CD8-positive, alpha-beta memory T cell (primary cell): ENCODE measurements at regions not wholly inside any gene's neighbourhood (a gene's known extent, or its start where the extent isn't known, plus 50 kb on each side); places are given as distances from the start of the nearest gene placed in this dataset.

Source experiments
- CTCF ChIA-PET: fragments of 350-600 bp; sonication (Branson Sonifier 250); formaldehyde crosslinking; loops from one replicate; lab custom pipeline; 2021; ENCODE audit warnings: antibody characterized with exemption; lab: Charles Lee
- POLR2A ChIA-PET: fragments of 350-600 bp; sonication (Branson Sonifier 250); formaldehyde crosslinking; loops from one replicate; lab custom pipeline; 2021; ENCODE audit warnings: antibody characterized with exemption; lab: Charles Lee
- DNase-seq, 5 donors: peaks; one replicate each; pipeline versions ENCODE4 v3.0.0 to v3.0.0-alpha.2; 2020 to 2022; ENCODE audit warnings: mixed read lengths in 1 of 5
- H3K27ac ChIP-seq: one replicate; pipeline ENCODE4 v1.7.0; 2013; ENCODE audit warnings: low read depth, mild to moderate bottlenecking, low read length, moderate library complexity
- H3K27me3 ChIP-seq: 2 replicates; pipeline ENCODE4 v1.7.0; 2013; ENCODE audit warnings: low read length, mild to moderate bottlenecking; ENCODE audit not compliant: insufficient read depth, poor library complexity, severe bottlenecking
- H3K36me3 ChIP-seq: 2 replicates; pipeline ENCODE4 v1.7.0; 2013; ENCODE audit warnings: mild to moderate bottlenecking, low read length, moderate library complexity; ENCODE audit not compliant: insufficient read depth
- H3K4me1 ChIP-seq: 2 replicates; pipeline ENCODE4 v1.7.0; 2013; ENCODE audit warnings: mild to moderate bottlenecking, low read length, moderate library complexity; ENCODE audit not compliant: insufficient read depth
- H3K4me3 ChIP-seq: 2 replicates; pipeline ENCODE4 v1.7.0; 2013; ENCODE audit warnings: mild to moderate bottlenecking, low read length
- H3K9me3 ChIP-seq: 2 replicates; pipeline ENCODE4 v1.7.0; 2013; ENCODE audit warnings: mild to moderate bottlenecking, low read length
- H3K27ac Mint-ChIP-seq, 8 donors: one replicate each; pipeline ENCODE4 v1.8.0; 2020 to 2021; ENCODE audit warnings: mixed read lengths in 8 of 8, mild to moderate bottlenecking in 6 of 8, inconsistent platforms in 3 of 8, moderate library complexity in 3 of 8
- H3K27me3 Mint-ChIP-seq, 2 donors: one replicate each; pipeline ENCODE4 v1.8.0; 2020 to 2021; ENCODE audit warnings: mixed read lengths in 2 of 2, mild to moderate bottlenecking in 1 of 2, moderate library complexity in 1 of 2
- H3K36me3 Mint-ChIP-seq, 3 donors: one replicate each; pipeline ENCODE4 v1.8.0; 2020 to 2021; ENCODE audit warnings: mixed read lengths in 3 of 3, inconsistent platforms in 1 of 3, mild to moderate bottlenecking in 1 of 3
- H3K4me1 Mint-ChIP-seq, 3 donors: one replicate each; pipeline ENCODE4 v1.8.0; 2020 to 2021; ENCODE audit warnings: mixed read lengths in 3 of 3, inconsistent platforms in 1 of 3, mild to moderate bottlenecking in 1 of 3
- H3K4me3 Mint-ChIP-seq, 7 donors: one replicate each; pipeline ENCODE4 v1.8.0; 2020 to 2021; ENCODE audit warnings: mixed read lengths in 7 of 7, mild to moderate bottlenecking in 6 of 7, moderate library complexity in 4 of 7, inconsistent platforms in 2 of 7
- H3K9me3 Mint-ChIP-seq, 5 donors: one replicate each; pipeline ENCODE4 v1.8.0; 2020 to 2022; ENCODE audit warnings: mixed read lengths in 5 of 5, mild to moderate bottlenecking in 3 of 5, moderate library complexity in 2 of 5, inconsistent platforms in 1 of 5

DNA sequence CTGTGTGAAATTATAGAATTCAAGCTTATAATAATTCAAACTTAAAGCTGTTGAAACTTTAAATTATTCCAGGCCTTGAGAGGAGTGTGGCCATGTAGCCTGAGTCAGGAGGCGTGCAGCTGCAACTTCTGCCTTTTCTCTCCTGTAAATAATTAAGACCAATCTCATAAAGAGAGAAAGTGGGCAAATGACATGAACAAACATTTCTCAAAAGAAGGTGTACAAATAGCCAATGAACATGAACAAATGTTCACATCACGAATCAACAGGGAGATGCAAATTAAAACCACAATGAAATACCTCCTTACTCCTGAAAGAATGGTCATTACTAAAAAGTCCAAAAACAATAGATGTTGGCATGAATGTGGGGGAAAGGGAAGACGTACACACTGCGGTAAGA lies 149.1 kb upstream of the MYCN start:
- H3K4me3 Mint-ChIP-seq, result no peak overlapping the region
- H3K27me3 Mint-ChIP-seq, result peaks cover 4% of the 10 kb centered on the region in 2 donors
- H3K27ac Mint-ChIP-seq, result no peak overlapping the region
- no peak overlapping the region for H3K27ac ChIP-seq
- H3K27me3 ChIP-seq, result no peaks in the 10 kb centered on the region
- H3K36me3 ChIP-seq, result no peaks in the 10 kb centered on the region
- ChIA-PET POLR2A (no interaction called here), CTCF (no interaction called here)
- no peaks in the 10 kb centered on the region for H3K4me1 Mint-ChIP-seq
- H3K36me3 Mint-ChIP-seq, result no peaks in the 10 kb centered on the region
- no peak overlapping the region for H3K4me3 ChIP-seq
- peaks cover 0 to 2% (median 0%) of the 10 kb centered on the region in 5 donors for H3K9me3 Mint-ChIP-seq
- H3K9me3 ChIP-seq, result no peaks in the 10 kb centered on the region
- DNase-seq, result no peak
- H3K4me1 ChIP-seq, result no peaks in the 10 kb centered on the region

DNA sequence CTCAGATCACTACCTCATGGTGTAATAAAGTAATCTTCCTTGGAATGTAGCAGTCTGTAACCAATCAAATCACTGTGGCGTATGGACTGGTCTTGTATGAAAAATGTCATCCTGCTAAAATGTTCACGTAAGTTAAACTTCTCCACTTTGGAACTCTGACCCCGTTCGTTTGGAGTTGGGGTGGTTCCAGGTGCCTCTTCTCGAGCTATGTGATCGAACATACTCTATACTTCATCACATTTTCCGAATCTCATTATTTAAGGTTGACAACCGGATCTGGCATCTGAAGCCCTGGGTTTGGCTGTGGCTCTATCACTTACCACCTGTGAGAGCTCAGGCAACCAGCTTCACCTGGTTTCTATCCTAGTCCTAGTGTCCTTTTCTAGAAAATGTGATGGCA lies 148.0 kb upstream of the MYCN start:
- no peaks in the 10 kb centered on the region for H3K36me3 ChIP-seq
- POLR2A ChIA-PET, result no interaction called here
- no peak overlapping the region for H3K4me3 Mint-ChIP-seq
- H3K27ac ChIP-seq, result no peak overlapping the region
- H3K27me3 Mint-ChIP-seq, result peaks cover 1 to 9% of the 10 kb centered on the region in 2 donors
- H3K4me1 Mint-ChIP-seq, result no peaks in the 10 kb centered on the region
- CTCF ChIA-PET, result no interaction called here
- no peak for DNase-seq
- H3K9me3 Mint-ChIP-seq, result peaks cover 0 to 2% (median 0%) of the 10 kb centered on the region in 5 donors
- H3K27me3 ChIP-seq, result no peaks in the 10 kb centered on the region
- no peaks in the 10 kb centered on the region for H3K4me1 ChIP-seq
- H3K4me3 ChIP-seq, result no peak overlapping the region
- H3K36me3 Mint-ChIP-seq, result no peaks in the 10 kb centered on the region
- H3K9me3 ChIP-seq, result no peaks in the 10 kb centered on the region
- peak overlapping the region in 1 of 8 donors; percentile 4 for H3K27ac Mint-ChIP-seq

- H3K27me3 ChIP-seq, result no peaks in the 10 kb centered on the region
- ChIA-PET POLR2A (no interaction called here), CTCF (no interaction called here)
- no peaks in the 10 kb centered on the region for H3K4me1 ChIP-seq
- H3K27ac ChIP-seq, result no peak overlapping the region
- H3K27ac Mint-ChIP-seq, result no peak overlapping the region
- H3K4me1 Mint-ChIP-seq, result no peaks in the 10 kb centered on the region
- no peaks in the 10 kb centered on the region for H3K36me3 Mint-ChIP-seq
- H3K27me3 Mint-ChIP-seq, result peaks cover 1 to 12% of the 10 kb centered on the region in 2 donors
- H3K9me3 ChIP-seq, result no peaks in the 10 kb centered on the region
- H3K36me3 ChIP-seq, result no peaks in the 10 kb centered on the region
- DNase-seq, result no peak
- H3K4me3 Mint-ChIP-seq, result no peak overlapping the region
- H3K4me3 ChIP-seq, result no peak overlapping the region
- peaks cover 0 to 2% (median 0%) of the 10 kb centered on the region in 5 donors for H3K9me3 Mint-ChIP-seq
These were observed 147.1 kb upstream of the MYCN start for GRCh38 chr2:15793078-15793913.

DNA sequence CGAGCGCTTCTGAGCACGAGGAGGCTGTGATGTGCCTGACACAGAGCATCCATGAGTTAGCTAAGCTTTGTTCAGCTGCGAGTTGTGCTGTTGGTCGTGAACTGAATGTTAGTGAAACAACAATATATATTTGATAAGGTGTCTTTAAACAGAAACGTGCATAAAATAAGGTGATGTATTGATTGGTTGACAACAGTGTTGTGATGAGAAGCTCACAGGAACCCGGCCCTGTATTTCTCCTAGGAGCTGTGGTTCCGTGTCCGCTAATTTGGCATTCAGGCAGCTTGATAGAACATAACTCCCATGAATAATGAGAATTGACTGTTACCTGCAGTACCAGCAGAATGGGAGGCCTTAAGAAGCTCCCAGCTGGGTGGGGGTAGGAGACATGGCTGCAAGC lies 146.4 kb upstream of the MYCN start:
- Histone ChIP-seq H3K4me1 (no peaks in the 10 kb centered on the region), H3K4me3 (no peak overlapping the region), H3K36me3 (no peaks in the 10 kb centered on the region), H3K27me3 (no peaks in the 10 kb centered on the region), H3K27ac (no peak overlapping the region), H3K9me3 (no peaks in the 10 kb centered on the region)
- ChIA-PET CTCF (no interaction called here), POLR2A (no interaction called here)
- H3K4me3 Mint-ChIP-seq, result no peak overlapping the region
- no peaks in the 10 kb centered on the region for H3K4me1 Mint-ChIP-seq
- peaks cover 0 to 4% (median 0%) of the 10 kb centered on the region in 5 donors for H3K9me3 Mint-ChIP-seq
- DNase-seq, result no peak
- H3K27ac Mint-ChIP-seq, result no peak overlapping the region
- H3K36me3 Mint-ChIP-seq, result no peaks in the 10 kb centered on the region
- H3K27me3 Mint-ChIP-seq, result peaks cover 1 to 12% of the 10 kb centered on the region in 2 donors

- no peak for DNase-seq
- Mint-ChIP-seq H3K4me3 (no peak overlapping the region), H3K27ac (no peak overlapping the region), H3K9me3 (peaks cover 0 to 5% (median 0%) of the 10 kb centered on the region in 5 donors), H3K36me3 (no peaks in the 10 kb centered on the region), H3K4me1 (no peaks in the 10 kb centered on the region), H3K27me3 (peaks cover 1 to 12% of the 10 kb centered on the region in 2 donors)
- H3K36me3 ChIP-seq, result no peaks in the 10 kb centered on the region
- no peaks in the 10 kb centered on the region for H3K27me3 ChIP-seq
- H3K9me3 ChIP-seq, result no peaks in the 10 kb centered on the region
- no peak overlapping the region for H3K27ac ChIP-seq
- no peaks in the 10 kb centered on the region for H3K4me1 ChIP-seq
- POLR2A ChIA-PET, result no interaction called here
- CTCF ChIA-PET, result no interaction called here
- no peak overlapping the region for H3K4me3 ChIP-seq
These were observed 145.7 kb upstream of the MYCN start for GRCh38 chr2:15794608-15795134.

DNA sequence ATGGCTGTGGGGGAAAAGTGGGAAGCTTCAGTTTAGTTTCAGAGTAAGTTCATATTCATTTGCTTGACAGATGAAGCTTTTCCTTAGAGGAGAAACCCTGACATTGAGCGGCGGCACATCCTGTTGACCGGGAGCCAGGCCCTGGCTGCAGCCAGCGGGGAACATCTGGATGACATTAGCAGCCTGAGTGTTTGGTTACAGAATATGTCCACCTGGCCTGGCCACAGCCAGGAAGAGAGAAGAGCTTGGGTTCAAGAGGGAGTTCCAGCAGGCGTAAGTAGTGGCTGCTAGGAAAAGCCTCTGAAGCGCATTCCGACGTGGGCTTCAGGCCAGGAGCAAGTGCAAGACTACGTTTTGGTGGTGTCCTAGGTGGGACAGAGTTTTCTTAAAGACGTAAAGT lies 144.9 kb upstream of the MYCN start:
- no peaks in the 10 kb centered on the region for H3K4me1 Mint-ChIP-seq
- Histone ChIP-seq H3K27me3 (no peaks in the 10 kb centered on the region), H3K9me3 (no peaks in the 10 kb centered on the region), H3K27ac (no peak overlapping the region), H3K4me3 (no peak overlapping the region), H3K36me3 (no peaks in the 10 kb centered on the region), H3K4me1 (no peaks in the 10 kb centered on the region)
- no peak overlapping the region for H3K27ac Mint-ChIP-seq
- CTCF ChIA-PET, result no interaction called here
- H3K9me3 Mint-ChIP-seq, result peaks cover 0 to 5% (median 0%) of the 10 kb centered on the region in 5 donors
- no peak overlapping the region for H3K4me3 Mint-ChIP-seq
- H3K36me3 Mint-ChIP-seq, result no peaks in the 10 kb centered on the region
- peaks cover 1 to 12% of the 10 kb centered on the region in 2 donors for H3K27me3 Mint-ChIP-seq
- no peak for DNase-seq
- POLR2A ChIA-PET, result no interaction called here

GRCh38 chr2:15796167-15796942 lies 144.0 kb upstream of the MYCN start:
- Mint-ChIP-seq H3K27me3 (peaks cover 1 to 12% of the 10 kb centered on the region in 2 donors), H3K9me3 (peaks cover 0 to 5% (median 0%) of the 10 kb centered on the region in 5 donors), H3K4me3 (no peak overlapping the region), H3K4me1 (no peaks in the 10 kb centered on the region), H3K27ac (no peak overlapping the region), H3K36me3 (no peaks in the 10 kb centered on the region)
- ChIA-PET CTCF (no interaction called here), POLR2A (no interaction called here)
- Histone ChIP-seq H3K27ac (no peak overlapping the region), H3K9me3 (no peaks in the 10 kb centered on the region), H3K36me3 (no peaks in the 10 kb centered on the region), H3K4me3 (no peak overlapping the region), H3K4me1 (no peaks in the 10 kb centered on the region), H3K27me3 (no peaks in the 10 kb centered on the region)
- DNase-seq, result no peak
